ENCODE measurements at regions not wholly inside any gene's neighbourhood (a gene's known extent, or its start where the extent isn't known, plus 50 kb on each side); places are given as distances from the start of the nearest gene placed in this dataset.

- TF ChIP-seq CTCF (IDR thresholded peaks at IDR 0.05; ENCODE audit: poor library complexity, severe bottlenecking): no peak
- no peak for TF ChIP-seq REST (IDR thresholded peaks at IDR 0.05; ENCODE audit: borderline replicate concordance)
- no peak for TF ChIP-seq RAD21 (conservative IDR thresholded peaks at IDR 0.05)
These were observed 62.0 kb upstream of the MAP3K7 start for GRCh38 chr6:90648873-90649272.
